DND-41 (cell line): ENCODE measurements at regions not wholly inside any gene's neighbourhood (a gene's known extent, or its start where the extent isn't known, plus 50 kb on each side); places are given as distances from the start of the nearest gene placed in this dataset.

Experiments used
- ATAC-seq: fragments of 200-7000 bp; cut with Tn5 transposase; 3 replicates; pipeline ENCODE4 v1.9.1; 2021; ENCODE audit warnings: low read depth; ENCODE audit not compliant: insufficient read depth
- DNase-seq: peaks from one replicate; pipeline ENCODE4 v3.0.0-alpha.2; 2020
- H2AFZ ChIP-seq: 2 replicates; pipeline ENCODE4 v1.6.0; 2012; ENCODE audit warnings: low read depth, low read length
- H3K27ac ChIP-seq: 2 replicates; pipeline ENCODE4 v1.5.1; 2012; ENCODE audit warnings: low read length, inconsistent platforms
- H3K27me3 ChIP-seq: fragments of 200-600 bp; sonication (generic); 2 replicates; pipeline ENCODE4 v1.6.0; 2012; ENCODE audit warnings: low read length, mild to moderate bottlenecking, inconsistent platforms; ENCODE audit not compliant: insufficient read depth, poor library complexity
- H3K36me3 ChIP-seq: 2 replicates; pipeline ENCODE4 v1.5.1; 2012; ENCODE audit warnings: low read length, inconsistent platforms; ENCODE audit not compliant: insufficient read depth
- H3K4me1 ChIP-seq: 2 replicates; pipeline ENCODE4 v1.5.1; 2012; ENCODE audit warnings: mild to moderate bottlenecking, low read length; ENCODE audit not compliant: insufficient read depth
- H3K4me2 ChIP-seq: 2 replicates; pipeline ENCODE4 v1.6.0; 2012; ENCODE audit warnings: mild to moderate bottlenecking, moderate library complexity, low read length, inconsistent platforms; ENCODE audit not compliant: insufficient read depth
- H3K4me3 ChIP-seq, 2 experiments: fragments of 200-600 bp in 1 of 2; shearing (Covaris generic) in 1 of 2; 2 replicates each; pipeline ENCODE4 v1.5.1; 2012 to 2016; ENCODE audit warnings: inconsistent platforms in 2 of 2, low read length in 2 of 2, mild to moderate bottlenecking in 2 of 2, low read depth in 1 of 2, moderate library complexity in 1 of 2
- H3K79me2 ChIP-seq: 2 replicates; pipeline ENCODE4 v1.6.0; 2012; ENCODE audit warnings: low read length, inconsistent platforms; ENCODE audit not compliant: insufficient read depth
- H3K9ac ChIP-seq: 2 replicates; pipeline ENCODE4 v1.6.0; 2012; ENCODE audit warnings: low read depth, mild to moderate bottlenecking, inconsistent platforms, low read length, moderate library complexity
- H3K9me3 ChIP-seq: 2 replicates; pipeline ENCODE4 v1.5.1; 2012; ENCODE audit warnings: low read length, moderate library complexity, mild to moderate bottlenecking, inconsistent platforms; ENCODE audit not compliant: insufficient read depth, severe bottlenecking
- H4K20me1 ChIP-seq: 2 replicates; pipeline ENCODE4 v1.6.0; 2012; ENCODE audit warnings: low read length; ENCODE audit not compliant: insufficient read depth
- CTCF ChIP-seq: IDR thresholded peaks from 2 replicates; pipeline ENCODE4 v1.5.1; 2012; ENCODE audit warnings: borderline replicate concordance, low read length, moderate library complexity, mild to moderate bottlenecking; ENCODE audit not compliant: poor library complexity, severe bottlenecking; ENCODE audit errors: extremely low read depth
- EZH2 ChIP-seq: IDR thresholded peaks from 3 replicates; pipeline ENCODE4 v1.6.1; 2012; ENCODE audit warnings: borderline replicate concordance, low read depth, mild to moderate bottlenecking, moderate library complexity, low read length, inconsistent platforms; ENCODE audit not compliant: severe bottlenecking

- Histone ChIP-seq H2AFZ (peak overlapping the region; percentile 74), H3K4me3 (no peak overlapping the region), H3K79me2 (no peaks in the 10 kb centered on the region), H3K9me3 (no peaks in the 10 kb centered on the region), H3K27ac (no peak overlapping the region), H3K9ac (no peak overlapping the region), H3K4me1 (peaks cover 5% of the 10 kb centered on the region), H3K4me2 (peak overlapping the region; percentile 28; the same call in 1 of the 2 replicates), H3K27me3 (no peaks in the 10 kb centered on the region), H3K36me3 (no peaks in the 10 kb centered on the region), H4K20me1 (no peaks in the 10 kb centered on the region)
- TF ChIP-seq EZH2, result no peak
- peak; percentile 98 for TF ChIP-seq CTCF
- ATAC-seq, result peak; percentile 86
- peak; percentile 83 for DNase-seq
These were observed 73.5 kb upstream of the PRSS3 start for GRCh38 chr9:33721674-33722358.

GRCh38 chr9:33722359-33722675, 73.0 kb upstream of the PRSS3 start:
- no peaks in the 10 kb centered on the region for H4K20me1 ChIP-seq
- no peaks in the 10 kb centered on the region for H3K79me2 ChIP-seq
- H3K27me3 ChIP-seq, result no peaks in the 10 kb centered on the region
- no peak overlapping the region for H3K27ac ChIP-seq
- TF ChIP-seq EZH2 (no peak), CTCF (no peak)
- H3K9ac ChIP-seq, result no peak overlapping the region
- DNase-seq, result no peak
- H3K9me3 ChIP-seq, result no peaks in the 10 kb centered on the region
- peaks cover 5% of the 10 kb centered on the region for H3K4me1 ChIP-seq
- 0 out of 3 replicates have a peak, but pooled peaks have one; percentile 2 for ATAC-seq
- H3K4me3 ChIP-seq, result no peak overlapping the region
- H2AFZ ChIP-seq, result no peak overlapping the region
- no peak overlapping the region for H3K4me2 ChIP-seq
- no peaks in the 10 kb centered on the region for H3K36me3 ChIP-seq

- DNase-seq (no peak), ATAC-seq (no peak)
- H3K9ac ChIP-seq, result no peak overlapping the region
- no peaks in the 10 kb centered on the region for H4K20me1 ChIP-seq
- no peaks in the 10 kb centered on the region for H3K36me3 ChIP-seq
- H3K9me3 ChIP-seq, result no peaks in the 10 kb centered on the region
- no peak overlapping the region for H3K27ac ChIP-seq
- no peaks in the 10 kb centered on the region for H3K4me1 ChIP-seq
- no peak overlapping the region for H2AFZ ChIP-seq
- no peak overlapping the region for H3K4me2 ChIP-seq
- TF ChIP-seq CTCF, result no peak
- TF ChIP-seq EZH2, result no peak
- no peak overlapping the region for H3K4me3 ChIP-seq
- H3K79me2 ChIP-seq, result no peaks in the 10 kb centered on the region
- no peaks in the 10 kb centered on the region for H3K27me3 ChIP-seq
These were observed 66.7 kb upstream of the PRSS3 start for GRCh38 chr9:33728613-33729012.
